HEK293 (cell line): ENCODE measurements at regions not wholly inside any gene's neighbourhood (a gene's known extent, or its start where the extent isn't known, plus 50 kb on each side); places are given as distances from the start of the nearest gene placed in this dataset.

Experiments
- ATF2 ChIP-seq: fragments of 450-650 bp; formaldehyde crosslinking; IDR thresholded peaks from 2 replicates; pipeline ENCODE4 v1.5.1; 2016; ENCODE audit warnings: missing biosample characterization, missing genetic modification characterization, low read depth
- BCL11B ChIP-seq: fragments of 450-650 bp; formaldehyde crosslinking; IDR thresholded peaks from 2 replicates; pipeline ENCODE4 v1.5.1; 2016; ENCODE audit warnings: low read depth, missing biosample characterization, missing genetic modification characterization
- EGR2 ChIP-seq: fragments of 450-650 bp; formaldehyde crosslinking; IDR thresholded peaks from 2 replicates; pipeline ENCODE4 v1.5.1; 2016; ENCODE audit warnings: low read depth, missing biosample characterization, missing genetic modification characterization
- FEZF1 ChIP-seq: fragments of 450-650 bp; formaldehyde crosslinking; IDR thresholded peaks from 2 replicates; pipeline ENCODE4 v1.5.1; 2016; ENCODE audit warnings: missing biosample characterization, missing genetic modification characterization
- GLIS1 ChIP-seq: fragments of 450-650 bp; formaldehyde crosslinking; IDR thresholded peaks from 2 replicates; pipeline ENCODE4 v1.5.1; 2016; ENCODE audit warnings: missing biosample characterization, missing genetic modification characterization
- GLIS2 ChIP-seq: fragments of 450-650 bp; formaldehyde crosslinking; IDR thresholded peaks from 2 replicates; pipeline ENCODE4 v1.5.1; 2016; ENCODE audit warnings: missing biosample characterization, missing genetic modification characterization
- KLF10 ChIP-seq: fragments of 450-650 bp; IDR thresholded peaks from 2 replicates; pipeline ENCODE4 v1.5.1; 2018; ENCODE audit warnings: missing biosample characterization, mild to moderate bottlenecking, missing genetic modification characterization
- PATZ1 ChIP-seq: fragments of 450-650 bp; formaldehyde crosslinking; IDR thresholded peaks from 2 replicates; pipeline ENCODE4 v1.5.1; 2016; ENCODE audit warnings: missing biosample characterization, missing genetic modification characterization
- SP7 ChIP-seq: fragments of 450-650 bp; formaldehyde crosslinking; IDR thresholded peaks from 2 replicates; pipeline ENCODE4 v1.5.1; 2016; ENCODE audit warnings: missing biosample characterization, missing genetic modification characterization
- TCF7L2 ChIP-seq: IDR thresholded peaks from 2 replicates; pipeline ENCODE4 v1.6.1; 2011; ENCODE audit warnings: low read depth, mild to moderate bottlenecking, inconsistent platforms, low read length, moderate library complexity, borderline replicate concordance
- TRIM28 ChIP-seq: IDR thresholded peaks from 2 replicates; pipeline ENCODE4 v1.6.1; 2011; ENCODE audit warnings: low read length, control low read depth, borderline replicate concordance
- ZBTB17 ChIP-seq: fragments of 450-650 bp; formaldehyde crosslinking; IDR thresholded peaks from 2 replicates; pipeline ENCODE4 v1.5.1; 2016; ENCODE audit warnings: missing biosample characterization, missing genetic modification characterization
- ZFHX2 ChIP-seq: fragments of 450-650 bp; formaldehyde crosslinking; conservative IDR thresholded peaks from 2 replicates; pipeline ENCODE4 v1.5.1; 2016; ENCODE audit warnings: missing biosample characterization, missing genetic modification characterization
- ZFP41 ChIP-seq: fragments of 450-650 bp; formaldehyde crosslinking; IDR thresholded peaks from 2 replicates; pipeline ENCODE4 v1.5.1; 2016; ENCODE audit warnings: missing biosample characterization, missing genetic modification characterization, borderline replicate concordance
- ZNF133 ChIP-seq: fragments of 450-650 bp; formaldehyde crosslinking; IDR thresholded peaks from 2 replicates; pipeline ENCODE4 v1.5.1; 2016; ENCODE audit warnings: missing biosample characterization, missing genetic modification characterization
- ZNF223 ChIP-seq: fragments of 450-650 bp; formaldehyde crosslinking; IDR thresholded peaks from 2 replicates; pipeline ENCODE4 v1.5.1; 2016; ENCODE audit warnings: missing biosample characterization, missing genetic modification characterization
- ZNF324 ChIP-seq: fragments of 450-650 bp; formaldehyde crosslinking; IDR thresholded peaks from 2 replicates; pipeline ENCODE4 v1.5.1; 2016; ENCODE audit warnings: missing biosample characterization, missing genetic modification characterization
- ZNF350 ChIP-seq: fragments of 450-650 bp; formaldehyde crosslinking; IDR thresholded peaks from 2 replicates; pipeline ENCODE4 v1.5.0; 2017; ENCODE audit warnings: missing biosample characterization, mild to moderate bottlenecking, missing genetic modification characterization
- ZNF366 ChIP-seq: fragments of 450-650 bp; formaldehyde crosslinking; conservative IDR thresholded peaks from 2 replicates; pipeline ENCODE4 v1.5.1; 2016; ENCODE audit warnings: missing biosample characterization, missing genetic modification characterization
- ZNF449 ChIP-seq: fragments of 450-650 bp; formaldehyde crosslinking; IDR thresholded peaks from 2 replicates; pipeline ENCODE4 v1.5.1; 2017; ENCODE audit warnings: missing biosample characterization, mild to moderate bottlenecking, missing genetic modification characterization, moderate library complexity
- ZNF518A ChIP-seq: fragments of 450-650 bp; formaldehyde crosslinking; conservative IDR thresholded peaks from 2 replicates; pipeline ENCODE4 v1.5.1; 2016; ENCODE audit warnings: low read depth, missing biosample characterization, missing genetic modification characterization
- ZNF530 ChIP-seq: fragments of 450-650 bp; formaldehyde crosslinking; IDR thresholded peaks from 2 replicates; pipeline ENCODE4 v1.5.1; 2016; ENCODE audit warnings: low read depth, missing biosample characterization, missing genetic modification characterization
- ZNF560 ChIP-seq: fragments of 450-650 bp; formaldehyde crosslinking; IDR thresholded peaks from 2 replicates; pipeline ENCODE4 v1.5.1; 2017; ENCODE audit warnings: missing biosample characterization, missing genetic modification characterization, borderline replicate concordance
- ZNF596 ChIP-seq: fragments of 450-650 bp; IDR thresholded peaks from 2 replicates; pipeline ENCODE4 v1.5.0; 2018; ENCODE audit warnings: missing biosample characterization, mild to moderate bottlenecking, missing genetic modification characterization, moderate library complexity
- ZNF610 ChIP-seq: fragments of 450-650 bp; formaldehyde crosslinking; IDR thresholded peaks from 2 replicates; pipeline ENCODE4 v1.5.1; 2016; ENCODE audit warnings: missing biosample characterization, missing genetic modification characterization, borderline replicate concordance
- ZNF645 ChIP-seq: fragments of 450-650 bp; formaldehyde crosslinking; IDR thresholded peaks from 2 replicates; pipeline ENCODE4; 2016; ENCODE audit warnings: missing biosample characterization, missing genetic modification characterization
- ZNF658 ChIP-seq: fragments of 450-650 bp; formaldehyde crosslinking; IDR thresholded peaks from 2 replicates; pipeline ENCODE4; 2016; ENCODE audit warnings: missing biosample characterization, missing genetic modification characterization
- ZNF701 ChIP-seq: fragments of 450-650 bp; formaldehyde crosslinking; IDR thresholded peaks from 2 replicates; pipeline ENCODE4 v1.5.1; 2016; ENCODE audit warnings: missing biosample characterization, missing genetic modification characterization
- ZNF76 ChIP-seq: fragments of 450-650 bp; formaldehyde crosslinking; IDR thresholded peaks from 2 replicates; pipeline ENCODE4; 2016; ENCODE audit warnings: low read depth, missing biosample characterization, missing genetic modification characterization, borderline replicate concordance
- ZSCAN16 ChIP-seq: fragments of 450-650 bp; formaldehyde crosslinking; IDR thresholded peaks from 2 replicates; pipeline ENCODE4 v1.5.1; 2016; ENCODE audit warnings: missing biosample characterization, missing genetic modification characterization
- ZSCAN23 ChIP-seq: fragments of 450-650 bp; formaldehyde crosslinking; IDR thresholded peaks from 2 replicates; pipeline ENCODE4 v1.5.1; 2016; ENCODE audit warnings: missing biosample characterization, missing genetic modification characterization
- ZXDB ChIP-seq: fragments of 450-650 bp; formaldehyde crosslinking; IDR thresholded peaks from 2 replicates; pipeline ENCODE4 v1.5.1; 2016; ENCODE audit warnings: missing biosample characterization, missing genetic modification characterization

- TF ChIP-seq ZNF518A (no peak), ZSCAN16 (tag by site-specific recombination) (no peak), ZNF610 (tag by site-specific recombination) (no peak), ZNF76 (tag by site-specific recombination) (no peak), ZNF560 (tag by site-specific recombination) (no peak), ZFHX2 (tag by site-specific recombination) (no peak), ZNF324 (tag by site-specific recombination) (no peak), GLIS2 (tag by site-specific recombination) (no peak), ZNF223 (no peak), ZNF449 (no peak), ZXDB (tag by site-specific recombination) (no peak), ATF2 (tag by site-specific recombination) (peak; percentile 26; the same call in 1 of the 2 replicates), TCF7L2 (no peak), ZFP41 (tag by site-specific recombination) (no peak), ZNF366 (tag by site-specific recombination) (0 out of 2 replicates have a peak, but pooled peaks have one; percentile 20), FEZF1 (tag by site-specific recombination) (no peak), PATZ1 (no peak), ZNF701 (no peak), ZNF658 (tag by site-specific recombination) (no peak), ZNF530 (tag by site-specific recombination) (no peak), ZNF645 (tag by site-specific recombination) (no peak), ZBTB17 (tag by site-specific recombination) (0 out of 2 replicates have a peak, but pooled peaks have one; percentile 12), ZNF596 (tag by site-specific recombination) (peak; percentile 71; the same call in 1 of the 2 replicates), ZSCAN23 (no peak), EGR2 (tag by site-specific recombination) (no peak), SP7 (tag by site-specific recombination) (peak; percentile 48; the same call in 1 of the 2 replicates), ZNF133 (tag by site-specific recombination) (no peak), ZNF350 (tag by site-specific recombination) (no peak), TRIM28 (no peak), GLIS1 (tag by site-specific recombination) (no peak), BCL11B (no peak), KLF10 (tag by site-specific recombination) (no peak)
These were observed 232.5 kb upstream of the JUN start (continued) for GRCh38 chr1:59016390-59016789.
